H9 (cell line): ENCODE measurements at regions not wholly inside any gene's neighbourhood (a gene's known extent, or its start where the extent isn't known, plus 50 kb on each side); places are given as distances from the start of the nearest gene placed in this dataset.

Experiments
- DNase-seq: peaks from one replicate; pipeline ENCODE4 v3.0.0-alpha.2; 2017
- H2AFZ ChIP-seq: one replicate; pipeline ENCODE4 v1.6.1; 2013; ENCODE audit warnings: mild to moderate bottlenecking, low read length, control low read depth, moderate library complexity
- H2AK5ac ChIP-seq: 2 replicates; pipeline ENCODE4 v1.6.1; 2013; ENCODE audit warnings: low read length, control low read depth, mixed read lengths; ENCODE audit not compliant: insufficient read length
- H2BK120ac ChIP-seq: one replicate; pipeline ENCODE4 v1.6.1; 2013; ENCODE audit warnings: low read depth, mild to moderate bottlenecking, low read length, control low read depth, inconsistent platforms; ENCODE audit not compliant: poor library complexity, severe bottlenecking
- H2BK12ac ChIP-seq: 2 replicates; pipeline ENCODE4 v1.6.1; 2013; ENCODE audit warnings: low read length, control low read depth, mixed read lengths, low read depth; ENCODE audit not compliant: insufficient read length
- H2BK15ac ChIP-seq: 2 replicates; pipeline ENCODE4 v1.6.1; 2013; ENCODE audit warnings: low read depth, low read length, control low read depth
- H2BK20ac ChIP-seq: one replicate; pipeline ENCODE4 v1.6.1; 2013; ENCODE audit warnings: low read depth, mild to moderate bottlenecking, low read length, control low read depth, inconsistent platforms; ENCODE audit not compliant: poor library complexity, severe bottlenecking
- H2BK5ac ChIP-seq: 2 replicates; pipeline ENCODE4 v1.6.1; 2013; ENCODE audit warnings: low read length, control low read depth, mixed read lengths; ENCODE audit not compliant: insufficient read length
- H3K14ac ChIP-seq: 2 replicates; pipeline ENCODE4 v1.6.1; 2013; ENCODE audit warnings: low read length, control low read depth; ENCODE audit not compliant: insufficient read depth
- H3K18ac ChIP-seq: 2 replicates; pipeline ENCODE4 v1.6.1; 2013; ENCODE audit warnings: low read depth, mild to moderate bottlenecking, mixed read lengths, low read length, control low read depth; ENCODE audit not compliant: insufficient read length
- H3K23ac ChIP-seq: 2 replicates; pipeline ENCODE4 v1.6.1; 2013; ENCODE audit warnings: low read length, control low read depth, mixed read lengths, low read depth; ENCODE audit not compliant: insufficient read length
- H3K23me2 ChIP-seq: 2 replicates; pipeline ENCODE4 v1.6.1; 2013; ENCODE audit warnings: low read depth, mild to moderate bottlenecking, mixed read lengths, low read length, control low read depth; ENCODE audit not compliant: insufficient read length, poor library complexity, severe bottlenecking
- H3K27ac ChIP-seq: 2 replicates; pipeline ENCODE4 v1.5.1; 2013; ENCODE audit warnings: low read length, control low read depth, mixed read lengths, low read depth; ENCODE audit not compliant: insufficient read length
- H3K27me3 ChIP-seq: 2 replicates; pipeline ENCODE4 v1.6.1; 2013; ENCODE audit warnings: low read length, control low read depth, inconsistent platforms; ENCODE audit not compliant: insufficient read depth
- H3K4ac ChIP-seq: 2 replicates; pipeline ENCODE4 v1.6.1; 2013; ENCODE audit warnings: low read depth, mild to moderate bottlenecking, control low read depth, inconsistent platforms, low read length, moderate library complexity
- H3K4me1 ChIP-seq: 2 replicates; pipeline ENCODE4 v1.6.1; 2013; ENCODE audit warnings: low read length, control low read depth, inconsistent platforms; ENCODE audit not compliant: insufficient read depth
- H3K4me2 ChIP-seq: 2 replicates; pipeline ENCODE4 v1.6.1; 2013; ENCODE audit warnings: low read length, control low read depth, mixed read lengths; ENCODE audit not compliant: insufficient read length, insufficient read depth
- H3K56ac ChIP-seq: 2 replicates; pipeline ENCODE4 v1.6.1; 2013; ENCODE audit warnings: low read depth, mild to moderate bottlenecking, mixed read lengths, low read length, control low read depth; ENCODE audit not compliant: insufficient read length
- H3K79me1 ChIP-seq: 2 replicates; pipeline ENCODE4 v1.6.1; 2013; ENCODE audit warnings: low read depth, mild to moderate bottlenecking, moderate library complexity, low read length, control low read depth, inconsistent platforms; ENCODE audit not compliant: insufficient read depth, poor library complexity, severe bottlenecking
- H3K79me2 ChIP-seq: 2 replicates; pipeline ENCODE4 v1.6.1; 2013; ENCODE audit warnings: low read length, control low read depth, inconsistent platforms; ENCODE audit not compliant: insufficient read depth
- H3K9ac ChIP-seq: 2 replicates; pipeline ENCODE4 v1.6.1; 2013; ENCODE audit warnings: low read length, control low read depth, mixed read lengths; ENCODE audit not compliant: insufficient read length; ENCODE audit errors: extremely low read depth
- H3K9me3 ChIP-seq: one replicate; pipeline ENCODE4 v1.6.1; 2013; ENCODE audit warnings: low read depth, low read length, inconsistent platforms; ENCODE audit not compliant: control insufficient read depth
- H3T11ph ChIP-seq: one replicate; pipeline ENCODE4 v1.6.1; 2013; ENCODE audit warnings: mild to moderate bottlenecking, low read length, control low read depth, inconsistent platforms
- H4K20me1 ChIP-seq: one replicate; pipeline ENCODE4 v1.6.1; 2013; ENCODE audit not compliant: control insufficient read depth, insufficient read length, insufficient read depth
- H4K5ac ChIP-seq: 2 replicates; pipeline ENCODE4 v1.6.1; 2013; ENCODE audit warnings: low read depth, mild to moderate bottlenecking, mixed read lengths, low read length, control low read depth; ENCODE audit not compliant: insufficient read length
- H4K8ac ChIP-seq: replicated peaks from 2 replicates; pipeline ENCODE4 v1.6.1; 2013; ENCODE audit warnings: low read length, control low read depth, mixed read lengths, low read depth; ENCODE audit not compliant: insufficient read length
- H4K91ac ChIP-seq: 2 replicates; pipeline ENCODE4 v1.6.1; 2013; ENCODE audit warnings: low read depth, mild to moderate bottlenecking, moderate library complexity, mixed read lengths, low read length, control low read depth; ENCODE audit not compliant: insufficient read length
- H3K27ac Mint-ChIP-seq, 3 experiments: 2 replicates in 2 of 3; 3 replicates in 1 of 3; pipeline ENCODE4 v1.8.0; 2020 to 2021; ENCODE audit warnings: mixed read lengths in 3 of 3, mild to moderate bottlenecking in 1 of 3, moderate library complexity in 1 of 3
- H3K27me3 Mint-ChIP-seq: 2 replicates; pipeline ENCODE4 v1.8.0; 2021; ENCODE audit warnings: low read depth, mild to moderate bottlenecking, moderate library complexity, mixed read lengths
- H3K36me3 Mint-ChIP-seq, 3 experiments: 2 replicates in 2 of 3; 3 replicates in 1 of 3; pipeline ENCODE4 v1.8.0; 2020 to 2021; ENCODE audit warnings: low read depth in 3 of 3, mixed read lengths in 3 of 3; ENCODE audit not compliant: insufficient read depth in 1 of 3
- H3K4me1 Mint-ChIP-seq, 2 experiments: 2 replicates each; pipeline ENCODE4 v1.8.0; 2020; ENCODE audit warnings: mixed read lengths in 2 of 2
- H3K4me3 Mint-ChIP-seq, 2 experiments: 2 replicates in 1 of 2; 3 replicates in 1 of 2; pipeline ENCODE4 v1.8.0; 2020 to 2021; ENCODE audit warnings: mild to moderate bottlenecking in 2 of 2, mixed read lengths in 2 of 2, moderate library complexity in 1 of 2
- H3K9me3 Mint-ChIP-seq, 2 experiments: 2 replicates in 1 of 2; 3 replicates in 1 of 2; pipeline ENCODE4 v1.8.0; 2020; ENCODE audit warnings: mild to moderate bottlenecking in 2 of 2, mixed read lengths in 2 of 2, moderate library complexity in 1 of 2
- WGBS: extraction: QIAGEN DNeasy Blood & Tissue Kit; methylation state at CpG from one replicate; pipeline ENCODE4 v1.1.7; 2013; ENCODE audit warnings: missing lambda C conversion rate, low lambda C conversion rate, mixed read lengths; ENCODE audit not compliant: insufficient read length; ENCODE audit errors: extremely low coverage; 5-methylcytosine and 5-hydroxymethylcytosine counted together
- TF ChIP-seq, protein P1 (sequence below): fragments of 200-600 bp; sonication (generic); conservative IDR thresholded peaks from 3 replicates; pipeline ENCODE4 v1.8.0; 2021; ENCODE audit warnings: antibody characterized with exemption, mild to moderate bottlenecking

DNA sequence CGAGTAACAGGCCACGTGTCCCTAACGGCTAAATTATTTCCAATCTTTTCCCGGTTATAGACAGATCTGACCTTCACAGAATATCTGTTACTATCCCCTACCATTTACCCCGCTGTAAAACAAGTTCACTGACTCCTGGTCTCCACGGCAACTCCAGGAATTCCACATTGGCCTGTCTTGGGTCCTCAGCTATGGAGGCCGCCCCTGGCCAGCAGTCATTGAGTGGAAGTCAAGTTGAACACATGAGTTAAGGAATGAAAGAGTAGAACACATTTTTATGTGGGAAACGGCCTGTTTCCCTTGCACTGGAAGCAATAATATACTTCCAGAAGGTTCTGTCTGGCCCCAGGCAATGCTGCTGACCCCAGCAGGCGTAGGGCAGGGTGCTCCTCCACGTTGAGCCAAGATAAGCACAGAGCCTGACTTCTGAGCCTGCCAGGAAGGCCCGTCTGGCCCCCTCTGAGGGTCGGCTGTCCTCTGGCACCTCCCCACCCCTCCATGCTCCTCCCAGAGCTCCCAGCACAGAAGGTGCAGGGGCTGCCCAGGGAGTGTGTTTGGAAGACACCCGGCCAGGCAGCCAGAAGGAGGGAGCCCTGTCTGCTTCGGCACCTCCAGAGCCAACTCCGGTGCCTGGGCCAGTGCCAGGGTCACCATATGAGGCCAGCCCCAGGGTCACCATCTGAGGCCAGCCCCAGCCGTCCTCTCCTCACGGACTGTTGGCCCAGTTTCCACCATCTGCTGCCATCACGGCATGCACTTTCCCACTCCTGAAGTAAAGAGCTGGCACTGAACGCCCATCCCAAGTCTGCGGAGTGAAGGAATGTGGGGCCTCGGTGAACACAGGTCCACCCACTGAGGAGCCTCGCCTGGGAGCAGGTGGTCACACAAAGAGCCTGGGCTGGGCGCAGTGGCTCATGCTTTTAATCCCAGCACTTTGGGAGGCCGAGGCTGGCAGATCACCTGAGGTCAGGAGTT is 813.2 kb downstream of the BRD1 start:
- no peak overlapping the region for H4K91ac ChIP-seq
- WGBS = no CpG with 5 or more reads among the region's 24 CpGs
- H3K56ac ChIP-seq = no peak overlapping the region
- H3K79me2 ChIP-seq = no peaks in the 10 kb centered on the region
- H3K4me1 ChIP-seq = no peaks in the 10 kb centered on the region
- H2BK20ac ChIP-seq = no peak overlapping the region
- no peak overlapping the region for H4K5ac ChIP-seq
- H3K27ac ChIP-seq = no peak overlapping the region
- H4K8ac ChIP-seq = no peak overlapping the region
- no peak overlapping the region for H3K23ac ChIP-seq
- no peak overlapping the region for H3T11ph ChIP-seq
- Mint-ChIP-seq H3K9me3 (no peaks in the 10 kb centered on the region; a peak in 1 of 5 replicates), H3K4me1 (peaks cover 2 to 7% of the 10 kb centered on the region in 2 experiments; a peak in 1 of 4 replicates), H3K27me3 (peaks cover 4% of the 10 kb centered on the region), H3K27ac (no peak overlapping the region), H3K4me3 (no peak overlapping the region), H3K36me3 (no peaks in the 10 kb centered on the region)
- H3K9ac ChIP-seq = no peak overlapping the region
- H3K4me2 ChIP-seq = no peak overlapping the region
- H2AFZ ChIP-seq = no peak overlapping the region
- H3K27me3 ChIP-seq = no peaks in the 10 kb centered on the region
- no peak overlapping the region for H2AK5ac ChIP-seq
- H3K9me3 ChIP-seq = no peaks in the 10 kb centered on the region
- no peak overlapping the region for H2BK5ac ChIP-seq
- no peaks in the 10 kb centered on the region for H3K79me1 ChIP-seq
- DNase-seq = peak; percentile 17
- H2BK120ac ChIP-seq = no peak overlapping the region
- H4K20me1 ChIP-seq = no peaks in the 10 kb centered on the region
- TF ChIP-seq, protein P1, sequence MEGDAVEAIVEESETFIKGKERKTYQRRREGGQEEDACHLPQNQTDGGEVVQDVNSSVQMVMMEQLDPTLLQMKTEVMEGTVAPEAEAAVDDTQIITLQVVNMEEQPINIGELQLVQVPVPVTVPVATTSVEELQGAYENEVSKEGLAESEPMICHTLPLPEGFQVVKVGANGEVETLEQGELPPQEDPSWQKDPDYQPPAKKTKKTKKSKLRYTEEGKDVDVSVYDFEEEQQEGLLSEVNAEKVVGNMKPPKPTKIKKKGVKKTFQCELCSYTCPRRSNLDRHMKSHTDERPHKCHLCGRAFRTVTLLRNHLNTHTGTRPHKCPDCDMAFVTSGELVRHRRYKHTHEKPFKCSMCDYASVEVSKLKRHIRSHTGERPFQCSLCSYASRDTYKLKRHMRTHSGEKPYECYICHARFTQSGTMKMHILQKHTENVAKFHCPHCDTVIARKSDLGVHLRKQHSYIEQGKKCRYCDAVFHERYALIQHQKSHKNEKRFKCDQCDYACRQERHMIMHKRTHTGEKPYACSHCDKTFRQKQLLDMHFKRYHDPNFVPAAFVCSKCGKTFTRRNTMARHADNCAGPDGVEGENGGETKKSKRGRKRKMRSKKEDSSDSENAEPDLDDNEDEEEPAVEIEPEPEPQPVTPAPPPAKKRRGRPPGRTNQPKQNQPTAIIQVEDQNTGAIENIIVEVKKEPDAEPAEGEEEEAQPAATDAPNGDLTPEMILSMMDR = no peak
- H2BK15ac ChIP-seq = no peak overlapping the region
- no peak overlapping the region for H3K18ac ChIP-seq
- no peak overlapping the region for H2BK12ac ChIP-seq
- H3K23me2 ChIP-seq = no peaks in the 10 kb centered on the region
- H3K4ac ChIP-seq = no peak overlapping the region
- H3K14ac ChIP-seq = no peak overlapping the region
